ENCODE measurements at regions not wholly inside any gene's neighbourhood (a gene's known extent, or its start where the extent isn't known, plus 50 kb on each side); places are given as distances from the start of the nearest gene placed in this dataset.
"Not testable (repeated sequence)": the region's sequence is repeated elsewhere in the genome, so short reads cannot be mapped to it uniquely, and the experiment has no call there.

DNA sequence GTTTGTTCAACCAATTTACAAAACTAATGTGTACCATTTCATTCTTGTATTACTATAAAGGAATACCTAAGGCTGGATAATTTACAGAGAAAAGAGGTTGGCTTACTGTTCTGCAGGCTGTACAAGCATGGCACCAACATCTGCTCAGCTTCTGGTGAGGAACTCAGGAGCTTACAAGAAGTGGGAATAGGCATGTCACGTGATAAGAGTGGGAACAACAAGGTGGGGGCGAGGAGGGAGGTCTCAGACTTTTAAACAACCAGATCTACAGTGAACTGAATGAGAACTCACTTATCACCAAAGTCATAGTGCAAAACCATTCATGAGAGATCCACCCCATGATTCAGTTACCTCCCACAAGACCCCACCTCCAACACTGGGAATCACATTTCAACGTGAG lies 1178.0 kb downstream of the REEP3 start:
- ATAC-seq: no peak

DNA sequence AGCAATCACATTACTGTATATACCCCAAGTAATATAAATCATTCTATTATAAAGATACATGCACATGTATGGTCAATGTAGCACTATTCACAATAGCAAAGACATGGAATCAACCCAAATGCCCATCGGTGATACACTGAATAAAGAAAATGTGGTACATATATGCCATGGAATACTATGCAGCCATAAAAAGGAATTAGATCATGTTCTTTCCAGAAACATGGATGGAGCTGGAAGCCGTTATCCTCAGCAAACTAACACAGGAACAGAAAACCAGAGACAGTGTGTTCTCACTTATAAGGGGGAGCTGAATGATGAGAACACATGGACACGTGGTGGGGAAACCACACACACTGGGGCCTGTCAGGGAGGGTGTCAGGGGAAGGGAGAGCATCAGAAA lies 1180.9 kb downstream of the REEP3 start:
- H3K36me3 ChIP-seq (replicated peaks in 1 of 2; ENCODE audit: insufficient read depth in 1 of 2, low read depth in 2 of 2); DNase-seq; H3K27me3 ChIP-seq; H3K27ac ChIP-seq; H3K4me3 ChIP-seq; ATAC-seq; intact Hi-C loops (cut with DNase I); H3K9me3 ChIP-seq; H3K4me1 ChIP-seq: not testable (repeated sequence)
- WGBS, 2 donors: 62 to 75% methylated on average over 3 of the region's 3 CpGs

More for the DNA sequence above, 1178.0 kb downstream of the REEP3 start:
- H3K9me3 ChIP-seq: no peaks in the 10 kb centered on the region
- H3K36me3 ChIP-seq (replicated peaks in 1 of 2; ENCODE audit: insufficient read depth in 1 of 2, low read depth in 2 of 2): no peaks in the 10 kb centered on the region
- no peak for DNase-seq
- H3K4me3 ChIP-seq: no peak overlapping the region
- H3K4me1 ChIP-seq: no peaks in the 10 kb centered on the region
- intact Hi-C loops (cut with DNase I): no loop called here
- H3K27ac ChIP-seq: no peak overlapping the region
- H3K27me3 ChIP-seq: no peaks in the 10 kb centered on the region
- WGBS, 2 donors: 49 to 54% methylated on average over 3 of the region's 3 CpGs
- TF ChIP-seq, protein P1, sequence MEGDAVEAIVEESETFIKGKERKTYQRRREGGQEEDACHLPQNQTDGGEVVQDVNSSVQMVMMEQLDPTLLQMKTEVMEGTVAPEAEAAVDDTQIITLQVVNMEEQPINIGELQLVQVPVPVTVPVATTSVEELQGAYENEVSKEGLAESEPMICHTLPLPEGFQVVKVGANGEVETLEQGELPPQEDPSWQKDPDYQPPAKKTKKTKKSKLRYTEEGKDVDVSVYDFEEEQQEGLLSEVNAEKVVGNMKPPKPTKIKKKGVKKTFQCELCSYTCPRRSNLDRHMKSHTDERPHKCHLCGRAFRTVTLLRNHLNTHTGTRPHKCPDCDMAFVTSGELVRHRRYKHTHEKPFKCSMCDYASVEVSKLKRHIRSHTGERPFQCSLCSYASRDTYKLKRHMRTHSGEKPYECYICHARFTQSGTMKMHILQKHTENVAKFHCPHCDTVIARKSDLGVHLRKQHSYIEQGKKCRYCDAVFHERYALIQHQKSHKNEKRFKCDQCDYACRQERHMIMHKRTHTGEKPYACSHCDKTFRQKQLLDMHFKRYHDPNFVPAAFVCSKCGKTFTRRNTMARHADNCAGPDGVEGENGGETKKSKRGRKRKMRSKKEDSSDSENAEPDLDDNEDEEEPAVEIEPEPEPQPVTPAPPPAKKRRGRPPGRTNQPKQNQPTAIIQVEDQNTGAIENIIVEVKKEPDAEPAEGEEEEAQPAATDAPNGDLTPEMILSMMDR (IDR thresholded peaks at IDR 0.05): no peak
- TF ChIP-seq POLR2A (IDR thresholded peaks at IDR 0.05): no peak

DNA sequence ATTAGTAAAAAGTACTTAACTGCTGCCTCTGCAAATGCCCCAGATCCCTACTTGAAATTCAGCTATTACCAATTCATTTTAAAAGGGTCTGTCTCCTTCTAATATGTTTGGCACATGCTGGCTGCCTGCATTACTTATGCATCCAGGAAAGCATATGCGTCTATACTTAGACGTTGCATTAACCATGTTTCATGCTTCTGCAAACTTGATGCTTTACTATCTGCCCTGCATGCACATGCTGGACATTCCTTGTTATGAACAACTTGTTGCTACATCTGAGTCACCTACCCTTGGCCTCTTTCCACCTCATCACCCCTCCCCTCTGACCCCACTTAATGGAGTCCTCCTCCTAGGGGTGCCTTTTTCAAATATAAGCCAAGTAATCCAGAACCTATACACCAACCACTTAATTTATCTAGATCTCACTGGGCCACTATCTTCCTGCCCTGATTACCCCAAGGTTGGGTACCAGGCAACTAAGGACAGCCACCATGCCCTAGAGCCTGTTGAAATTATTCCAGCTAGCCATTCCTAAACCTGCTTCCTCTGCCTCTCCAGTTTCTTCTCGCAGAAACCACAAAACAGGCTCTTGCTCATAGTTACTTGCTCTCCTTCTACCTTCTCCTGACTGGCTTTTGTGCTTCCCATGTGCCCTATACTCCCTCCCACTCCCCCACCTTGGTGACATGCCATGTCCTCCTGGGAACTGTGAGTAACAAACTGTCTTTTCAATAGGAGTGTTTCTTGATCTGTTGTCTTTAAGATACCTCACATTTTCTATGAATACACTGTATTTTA lies 1187.9 kb downstream of the REEP3 start:
- no peaks in the 10 kb centered on the region for H3K9me3 ChIP-seq
- ATAC-seq: no peak
- 83 to 84% methylated on average over 3 of the region's 3 CpGs for WGBS, 2 donors
- intact Hi-C loops (cut with DNase I): no loop called here
- no peak overlapping the region for H3K4me3 ChIP-seq
- H3K27me3 ChIP-seq: no peaks in the 10 kb centered on the region
- H3K4me1 ChIP-seq: no peaks in the 10 kb centered on the region
- TF ChIP-seq, protein P1 (IDR thresholded peaks at IDR 0.05): no peak
- no peak for TF ChIP-seq POLR2A (IDR thresholded peaks at IDR 0.05)
- H3K27ac ChIP-seq: no peak overlapping the region
- H3K36me3 ChIP-seq (replicated peaks in 1 of 2; ENCODE audit: insufficient read depth in 1 of 2, low read depth in 2 of 2): no peaks in the 10 kb centered on the region
- no peak for DNase-seq

DNA sequence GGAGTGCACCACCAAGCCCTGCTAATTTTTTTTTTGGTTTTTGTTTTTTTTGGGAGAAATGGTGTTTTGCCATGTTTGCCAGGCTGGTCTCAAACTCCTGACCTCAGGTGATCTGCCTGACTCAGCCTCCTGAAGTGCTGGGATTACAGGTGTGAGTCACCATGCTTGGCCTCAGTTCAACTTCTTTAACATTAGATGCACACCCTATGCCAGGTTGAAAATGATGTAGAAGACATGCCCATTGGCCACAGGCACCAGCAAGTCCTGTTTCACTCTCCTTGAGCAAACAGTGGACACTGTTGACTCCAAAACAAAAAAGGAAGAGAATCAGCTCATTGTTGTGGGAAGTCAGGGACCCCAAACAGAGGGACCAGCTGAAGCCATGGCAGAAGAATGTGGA lies 1205.3 kb downstream of the REEP3 start:
- TF ChIP-seq, protein P1 (IDR thresholded peaks at IDR 0.05): no peak
- no peak for TF ChIP-seq POLR2A (IDR thresholded peaks at IDR 0.05)
- no peak for DNase-seq
- Histone ChIP-seq H3K4me1 (peaks cover 4% of the 10 kb centered on the region), H3K27ac (no peak overlapping the region), H3K9me3 (no peaks in the 10 kb centered on the region), H3K27me3 (no peaks in the 10 kb centered on the region), H3K4me3 (no peak overlapping the region), H3K36me3 (replicated peaks in 1 of 2; ENCODE audit: insufficient read depth in 1 of 2, low read depth in 2 of 2) (no peaks in the 10 kb centered on the region)
- ATAC-seq: no peak
- intact Hi-C loops (cut with DNase I): no loop called here

DNA sequence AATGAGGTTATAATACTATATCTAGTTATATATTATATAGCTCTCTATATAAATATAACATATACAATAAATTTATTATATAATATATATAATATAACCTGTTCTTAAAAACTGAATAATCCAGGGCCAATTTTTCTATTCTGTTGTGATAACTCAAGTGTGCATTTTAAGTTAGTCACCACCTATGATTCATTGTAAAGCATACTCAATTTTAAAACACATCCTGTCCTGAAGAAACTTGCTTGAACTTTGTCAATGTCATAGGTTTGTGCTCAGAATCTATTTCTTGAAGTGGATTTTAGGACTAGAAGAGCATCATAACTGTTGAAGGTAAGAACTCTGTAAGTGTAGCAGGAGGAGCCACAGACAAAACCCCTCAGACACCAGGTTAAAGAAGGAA lies 1209.8 kb downstream of the REEP3 start:
- Histone ChIP-seq H3K9me3 (no peaks in the 10 kb centered on the region), H3K27me3 (no peaks in the 10 kb centered on the region), H3K36me3 (replicated peaks in 1 of 2; ENCODE audit: insufficient read depth in 1 of 2, low read depth in 2 of 2) (no peaks in the 10 kb centered on the region), H3K4me3 (no peak overlapping the region), H3K27ac (no peak overlapping the region), H3K4me1 (peaks cover 18% of the 10 kb centered on the region)
- intact Hi-C loops (cut with DNase I): no loop called here
- no peak for DNase-seq
- TF ChIP-seq, protein P1 (IDR thresholded peaks at IDR 0.05): no peak
- TF ChIP-seq POLR2A (IDR thresholded peaks at IDR 0.05): no peak
- ATAC-seq: no peak

Data from body of pancreas (tissue), 4 donors.